ENCODE measurements at regions not wholly inside any gene's neighbourhood (a gene's known extent, or its start where the extent isn't known, plus 50 kb on each side); places are given as distances from the start of the nearest gene placed in this dataset.

DNA sequence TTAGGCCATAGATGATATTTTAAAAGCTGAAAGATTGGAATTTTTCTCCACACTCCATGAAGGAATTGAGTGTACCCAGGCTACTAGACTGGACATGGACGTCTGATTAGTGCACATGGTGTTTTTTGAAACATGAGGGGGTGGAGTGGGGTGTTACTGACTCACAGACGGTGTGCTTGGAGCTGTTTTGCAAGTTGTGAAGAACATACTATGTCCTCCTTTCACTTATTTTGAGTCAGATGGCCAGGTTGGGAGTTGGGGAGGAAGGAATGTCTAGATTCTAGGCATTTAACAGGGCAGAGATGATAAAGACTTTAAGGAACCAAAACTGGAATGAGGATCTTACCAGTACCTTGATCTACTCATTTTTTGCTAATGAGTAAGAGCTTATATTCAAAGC, 158.1 kb upstream of the MTNR1B start:
- H3F3A ChIP-seq (ENCODE audit: insufficient read depth): no peaks in the 10 kb centered on the region
- H3K36me3 ChIP-seq (ENCODE audit: low read length): no peaks in the 10 kb centered on the region
- H3K4me3 ChIP-seq (ENCODE audit: insufficient read depth, low read length, poor library complexity, severe bottlenecking): no peak overlapping the region
- H3K9me2 ChIP-seq (replicated peaks; ENCODE audit: insufficient read depth, low read length): no peaks in the 10 kb centered on the region
- H3K27me3 ChIP-seq (ENCODE audit: low read length): no peaks in the 10 kb centered on the region
- no peak overlapping the region for H3K27ac ChIP-seq (ENCODE audit: low read depth, low read length)
- no peaks in the 10 kb centered on the region for H4K20me1 ChIP-seq (ENCODE audit: low read depth, low read length)
- TF ChIP-seq EZH2phosphoT487 (conservative IDR thresholded peaks at IDR 0.05; ENCODE audit: low read length): no peak
- TF ChIP-seq, protein P1, sequence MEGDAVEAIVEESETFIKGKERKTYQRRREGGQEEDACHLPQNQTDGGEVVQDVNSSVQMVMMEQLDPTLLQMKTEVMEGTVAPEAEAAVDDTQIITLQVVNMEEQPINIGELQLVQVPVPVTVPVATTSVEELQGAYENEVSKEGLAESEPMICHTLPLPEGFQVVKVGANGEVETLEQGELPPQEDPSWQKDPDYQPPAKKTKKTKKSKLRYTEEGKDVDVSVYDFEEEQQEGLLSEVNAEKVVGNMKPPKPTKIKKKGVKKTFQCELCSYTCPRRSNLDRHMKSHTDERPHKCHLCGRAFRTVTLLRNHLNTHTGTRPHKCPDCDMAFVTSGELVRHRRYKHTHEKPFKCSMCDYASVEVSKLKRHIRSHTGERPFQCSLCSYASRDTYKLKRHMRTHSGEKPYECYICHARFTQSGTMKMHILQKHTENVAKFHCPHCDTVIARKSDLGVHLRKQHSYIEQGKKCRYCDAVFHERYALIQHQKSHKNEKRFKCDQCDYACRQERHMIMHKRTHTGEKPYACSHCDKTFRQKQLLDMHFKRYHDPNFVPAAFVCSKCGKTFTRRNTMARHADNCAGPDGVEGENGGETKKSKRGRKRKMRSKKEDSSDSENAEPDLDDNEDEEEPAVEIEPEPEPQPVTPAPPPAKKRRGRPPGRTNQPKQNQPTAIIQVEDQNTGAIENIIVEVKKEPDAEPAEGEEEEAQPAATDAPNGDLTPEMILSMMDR (IDR thresholded peaks at IDR 0.05; ENCODE audit: insufficient read depth, low read length, poor library complexity, severe bottlenecking): no peak
- H3K9me3 ChIP-seq (ENCODE audit: insufficient read depth, low read length): no peaks in the 10 kb centered on the region
- no peaks in the 10 kb centered on the region for H3K79me2 ChIP-seq (ENCODE audit: insufficient read depth, low read length)
- no peak overlapping the region for H3K4me2 ChIP-seq (ENCODE audit: low read depth, low read length, poor library complexity, severe bottlenecking)
- H3K9ac ChIP-seq (ENCODE audit: low read length): no peak overlapping the region
- H2AFZ ChIP-seq (ENCODE audit: low read depth, low read length, severe bottlenecking): no peak overlapping the region

DNA sequence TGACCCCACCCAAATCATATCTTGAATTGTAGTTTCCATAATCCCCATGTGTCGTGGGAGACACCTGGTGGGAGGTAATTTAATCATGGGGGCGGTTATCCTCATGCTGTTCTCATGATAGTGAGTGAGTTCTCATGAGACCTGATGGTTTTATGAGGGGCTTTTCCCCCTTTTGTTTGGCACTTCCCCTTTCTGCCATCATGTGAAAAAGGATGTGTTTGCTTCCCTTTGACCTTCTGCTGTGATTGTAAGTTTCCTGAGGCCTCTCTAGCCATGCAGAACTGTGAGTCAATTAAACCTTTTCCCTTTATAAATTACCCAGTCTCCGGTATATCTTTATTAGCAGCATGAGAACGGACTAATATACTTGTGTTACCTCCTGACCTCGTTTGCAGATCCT, 156.6 kb upstream of the MTNR1B start:
- Histone ChIP-seq H3K27me3 (ENCODE audit: low read length) (no peaks in the 10 kb centered on the region), H3K4me2 (ENCODE audit: low read depth, low read length, poor library complexity, severe bottlenecking) (no peak overlapping the region), H3K9me2 (replicated peaks; ENCODE audit: insufficient read depth, low read length) (no peaks in the 10 kb centered on the region), H3K27ac (ENCODE audit: low read depth, low read length) (no peak overlapping the region), H4K20me1 (ENCODE audit: low read depth, low read length) (no peaks in the 10 kb centered on the region), H3K9me3 (ENCODE audit: insufficient read depth, low read length) (no peaks in the 10 kb centered on the region), H3F3A (ENCODE audit: insufficient read depth) (no peaks in the 10 kb centered on the region), H3K79me2 (ENCODE audit: insufficient read depth, low read length) (no peaks in the 10 kb centered on the region), H3K36me3 (ENCODE audit: low read length) (no peaks in the 10 kb centered on the region), H2AFZ (ENCODE audit: low read depth, low read length, severe bottlenecking) (no peak overlapping the region), H3K9ac (ENCODE audit: low read length) (no peak overlapping the region), H3K4me3 (ENCODE audit: insufficient read depth, low read length, poor library complexity, severe bottlenecking) (no peak overlapping the region)
- TF ChIP-seq EZH2phosphoT487 (conservative IDR thresholded peaks at IDR 0.05; ENCODE audit: low read length): no peak
- TF ChIP-seq, protein P1 (IDR thresholded peaks at IDR 0.05; ENCODE audit: insufficient read depth, low read length, poor library complexity, severe bottlenecking): no peak

DNA sequence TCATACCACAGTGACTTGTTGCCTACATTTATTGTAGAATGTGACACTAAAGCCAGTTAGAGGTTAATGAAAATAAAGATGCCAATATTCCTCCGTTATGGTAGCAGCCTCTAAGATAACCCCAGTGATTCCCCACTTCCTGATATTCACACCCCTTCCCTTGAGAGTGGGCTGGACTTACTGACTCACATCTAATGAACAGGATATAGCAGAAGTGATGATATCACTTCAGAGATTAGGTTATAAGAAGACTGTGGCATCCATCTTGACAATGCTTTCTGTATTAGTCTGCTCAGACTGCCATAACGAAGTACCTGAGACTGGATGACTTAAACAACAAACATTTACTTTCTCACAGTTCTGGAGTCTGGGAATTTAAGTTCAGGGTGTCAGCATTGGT, 149.6 kb upstream of the MTNR1B start:
- no peak overlapping the region for H3K4me3 ChIP-seq (ENCODE audit: insufficient read depth, low read length, poor library complexity, severe bottlenecking)
- no peaks in the 10 kb centered on the region for H3K9me2 ChIP-seq (replicated peaks; ENCODE audit: insufficient read depth, low read length)
- no peaks in the 10 kb centered on the region for H4K20me1 ChIP-seq (ENCODE audit: low read depth, low read length)
- H3K79me2 ChIP-seq (ENCODE audit: insufficient read depth, low read length): no peaks in the 10 kb centered on the region
- no peaks in the 10 kb centered on the region for H3K9me3 ChIP-seq (ENCODE audit: insufficient read depth, low read length)
- no peak for TF ChIP-seq EZH2phosphoT487 (conservative IDR thresholded peaks at IDR 0.05; ENCODE audit: low read length)
- TF ChIP-seq, protein P1 (IDR thresholded peaks at IDR 0.05; ENCODE audit: insufficient read depth, low read length, poor library complexity, severe bottlenecking): no peak
- no peak overlapping the region for H3K9ac ChIP-seq (ENCODE audit: low read length)
- H3K27ac ChIP-seq (ENCODE audit: low read depth, low read length): no peak overlapping the region
- H2AFZ ChIP-seq (ENCODE audit: low read depth, low read length, severe bottlenecking): no peak overlapping the region
- H3K27me3 ChIP-seq (ENCODE audit: low read length): no peaks in the 10 kb centered on the region
- H3F3A ChIP-seq (ENCODE audit: insufficient read depth): no peaks in the 10 kb centered on the region
- no peaks in the 10 kb centered on the region for H3K36me3 ChIP-seq (ENCODE audit: low read length)
- H3K4me2 ChIP-seq (ENCODE audit: low read depth, low read length, poor library complexity, severe bottlenecking): no peak overlapping the region

All from SU-DHL-6 (cell line).